ENCODE measurements at regions not wholly inside any gene's neighbourhood (a gene's known extent, or its start where the extent isn't known, plus 50 kb on each side); places are given as distances from the start of the nearest gene placed in this dataset.
A peak's percentile ranks its signal among the peaks of the same experiment; 100 is the strongest.
"Not testable (repeated sequence)": the region's sequence is repeated elsewhere in the genome, so short reads cannot be mapped to it uniquely, and the experiment has no call there.

DNA sequence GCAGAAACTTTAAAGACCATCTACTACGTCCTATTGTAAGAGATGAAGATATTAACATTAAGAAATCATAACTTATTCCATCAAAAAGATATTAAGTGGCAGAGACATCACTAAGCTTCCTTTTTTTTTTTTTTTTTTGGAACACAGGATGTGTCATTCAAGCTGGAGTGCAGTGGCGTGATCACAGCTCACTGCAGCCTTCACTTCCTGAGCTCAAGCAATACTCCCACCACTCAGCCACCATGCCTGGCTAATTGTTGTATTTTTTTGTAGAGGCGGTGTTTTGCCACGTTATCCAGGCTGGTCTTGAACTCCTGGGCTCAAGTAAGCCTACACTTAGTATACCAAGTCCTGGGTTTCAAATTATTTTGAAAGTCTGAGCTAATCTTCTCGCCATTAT lies 169.7 kb upstream of the KCTD7 start:
- DNase-seq, ATAC-seq: not testable (repeated sequence)

DNA sequence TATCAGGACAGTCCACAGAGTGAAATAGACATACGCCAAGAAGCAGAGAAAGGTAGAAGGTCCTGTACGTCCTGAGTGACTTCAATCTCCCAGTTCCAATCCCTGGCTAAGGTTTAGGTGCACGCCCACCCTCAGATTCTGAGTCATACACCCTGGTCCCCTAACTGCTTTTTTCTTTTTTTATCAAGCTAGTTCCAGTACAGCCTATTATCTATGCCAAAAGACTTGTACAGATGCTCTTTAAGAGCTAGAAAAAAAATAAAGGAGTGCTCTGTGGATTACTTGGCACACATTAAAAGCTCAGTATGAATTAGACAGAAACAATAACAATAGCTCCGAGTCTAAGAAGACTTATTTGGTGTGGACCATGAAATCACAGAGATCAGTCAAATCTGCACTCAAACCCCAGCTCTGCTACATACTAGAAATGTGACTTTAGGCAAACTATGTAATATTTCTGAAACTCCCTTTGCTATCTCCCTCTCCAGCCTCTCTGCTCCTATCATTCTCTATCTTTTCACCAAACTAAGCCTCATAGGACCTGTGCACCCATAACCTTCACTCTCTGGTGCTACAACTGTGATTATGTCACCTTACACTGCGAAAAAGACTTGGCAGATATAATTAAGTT lies 168.8 kb upstream of the KCTD7 start:
- DNase-seq (peak; percentile 6), ATAC-seq (peak; percentile 39)

DNA sequence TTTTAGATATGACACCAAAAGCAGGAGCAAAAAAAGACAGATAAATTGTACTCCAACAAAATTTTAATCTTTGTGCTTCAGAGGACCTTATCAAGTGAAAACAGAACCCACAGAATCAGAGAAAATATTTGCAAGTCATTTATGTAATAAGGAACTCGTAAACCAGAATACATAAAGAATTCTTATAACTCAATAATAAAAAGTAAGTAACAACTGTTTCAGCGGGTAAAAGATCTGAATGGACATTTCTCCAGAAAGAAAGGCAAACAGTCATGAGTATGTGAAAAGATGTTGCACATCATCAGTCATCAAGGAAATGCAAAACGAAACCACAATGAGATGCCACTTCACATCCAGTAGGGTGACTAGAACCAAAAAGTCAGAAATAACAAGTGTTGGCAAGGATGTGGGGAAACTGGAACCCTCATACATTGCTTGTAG lies 167.7 kb upstream of the KCTD7 start:
- ATAC-seq (no peak), DNase-seq (no peak)

DNA sequence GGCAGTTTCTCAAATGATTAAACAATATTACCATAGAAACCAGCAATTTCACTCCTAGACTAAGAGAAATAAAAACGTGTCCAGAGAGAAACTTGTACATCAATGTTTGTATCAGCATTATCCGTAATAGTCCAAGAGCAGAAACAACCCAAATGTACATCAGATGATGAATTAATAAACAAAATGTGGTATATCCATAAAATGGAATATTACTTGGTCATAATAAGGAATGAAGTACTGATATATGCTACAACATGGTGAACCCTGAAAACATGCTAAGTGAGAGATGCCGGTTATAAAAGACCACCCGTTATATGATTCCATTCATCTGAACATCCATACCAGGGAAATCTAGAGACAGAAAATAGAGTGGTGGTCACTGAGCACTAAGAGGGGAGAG lies 167.3 kb upstream of the KCTD7 start:
- ATAC-seq, DNase-seq: not testable (repeated sequence)

DNA sequence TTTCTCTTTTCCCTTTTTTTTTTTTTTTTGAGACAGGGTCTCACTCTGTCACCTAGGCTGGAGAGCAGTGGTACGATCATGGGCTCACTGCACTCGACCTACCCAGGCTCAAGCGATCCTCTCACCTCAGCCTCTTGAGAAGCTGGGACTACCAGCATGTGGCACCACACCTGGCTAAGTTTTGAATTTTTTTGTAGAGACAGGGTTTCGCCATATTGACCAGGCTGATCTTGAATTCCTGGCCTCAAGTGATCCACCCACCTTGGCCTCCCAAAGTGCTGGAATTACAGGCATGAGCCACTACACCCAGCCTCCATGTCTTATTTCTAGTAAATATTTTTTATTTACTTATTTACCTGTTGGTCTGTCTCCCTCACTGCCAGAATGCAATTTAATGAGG lies 165.8 kb upstream of the KCTD7 start:
- not testable (repeated sequence) for DNase-seq, ATAC-seq

DNA sequence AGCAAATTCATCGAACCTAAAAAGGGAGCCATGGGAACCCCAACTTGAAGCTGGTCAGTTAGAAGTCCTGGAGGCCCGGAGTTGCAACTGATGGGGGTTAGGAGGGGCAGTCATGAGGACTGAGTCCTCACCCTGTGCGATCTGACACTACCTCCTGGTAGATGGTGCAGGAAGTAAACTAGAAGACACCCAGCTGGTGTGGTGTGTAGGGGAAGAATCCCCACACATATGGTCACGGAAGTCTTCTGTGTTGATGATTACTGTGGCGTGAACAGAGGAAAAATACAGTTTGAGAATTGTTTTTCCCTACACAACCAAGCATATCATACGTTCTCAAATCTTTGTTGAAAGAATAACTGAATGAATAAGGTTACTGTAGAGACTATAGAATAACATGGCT lies 164.6 kb upstream of the KCTD7 start:
- ATAC-seq, result no peak
- no peak for DNase-seq

DNA sequence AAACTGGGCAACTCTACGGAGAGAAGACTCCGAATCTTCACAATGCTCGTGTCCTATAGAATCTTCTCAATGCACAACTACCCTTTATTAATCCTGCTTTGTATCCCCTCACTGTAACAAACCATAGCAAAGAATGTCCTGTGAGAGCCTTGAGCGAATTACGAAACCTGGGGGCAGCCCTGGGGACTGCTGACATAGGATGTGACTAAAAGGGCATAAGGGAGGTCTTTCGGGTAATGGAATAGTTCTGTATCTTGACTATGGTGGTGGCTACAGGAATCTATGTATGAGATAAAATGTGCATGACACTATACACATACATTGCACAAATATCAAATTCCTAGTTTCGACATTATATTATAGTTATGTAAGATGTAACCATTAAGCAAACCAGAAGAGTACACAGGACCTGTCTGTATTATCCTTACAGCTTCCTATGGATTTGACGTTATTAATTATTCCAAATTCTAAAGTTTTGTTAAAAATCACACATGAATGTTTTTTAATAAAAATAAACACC lies 162.5 kb upstream of the KCTD7 start:
- ATAC-seq, result no peak
- DNase-seq, result no peak

DNA sequence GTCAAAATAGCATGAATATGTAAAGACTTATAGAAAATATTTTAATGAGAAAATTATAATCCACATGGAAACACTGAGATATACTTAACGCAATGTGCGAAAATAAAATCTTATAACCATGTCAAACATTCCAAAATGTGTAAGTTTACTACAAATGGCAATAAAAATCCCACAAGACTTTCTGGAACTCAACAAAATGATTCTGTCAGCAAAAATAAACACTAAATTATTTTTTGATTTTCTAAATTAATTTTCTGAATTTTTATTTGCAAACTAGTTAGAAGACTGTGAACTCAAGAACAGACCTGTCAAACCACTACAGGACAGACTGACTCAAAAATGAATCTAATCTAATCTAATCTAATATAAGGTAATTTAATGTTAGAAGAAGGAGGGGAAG lies 160.8 kb upstream of the KCTD7 start:
- ATAC-seq (no peak), DNase-seq (no peak)

DNA sequence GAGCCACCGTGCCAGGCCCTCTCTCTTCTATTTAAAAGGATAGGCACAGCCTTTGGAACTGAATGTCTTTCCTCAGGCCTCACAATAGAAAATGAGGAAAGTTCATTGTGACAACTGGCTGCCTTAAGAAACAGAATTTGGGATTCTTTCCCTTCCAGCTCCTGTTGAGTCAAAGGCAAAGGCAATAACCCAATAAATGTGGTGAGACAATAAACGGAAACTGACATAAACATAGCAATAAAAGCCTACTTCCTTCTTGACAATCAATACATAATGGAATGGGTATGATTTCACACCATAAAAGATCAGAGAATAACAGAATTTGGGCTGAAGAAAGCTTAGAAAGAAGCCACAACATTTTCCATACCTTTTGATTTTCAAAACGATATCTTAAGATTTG lies 155.6 kb upstream of the KCTD7 start:
- ATAC-seq, DNase-seq: not testable (repeated sequence)

DNA sequence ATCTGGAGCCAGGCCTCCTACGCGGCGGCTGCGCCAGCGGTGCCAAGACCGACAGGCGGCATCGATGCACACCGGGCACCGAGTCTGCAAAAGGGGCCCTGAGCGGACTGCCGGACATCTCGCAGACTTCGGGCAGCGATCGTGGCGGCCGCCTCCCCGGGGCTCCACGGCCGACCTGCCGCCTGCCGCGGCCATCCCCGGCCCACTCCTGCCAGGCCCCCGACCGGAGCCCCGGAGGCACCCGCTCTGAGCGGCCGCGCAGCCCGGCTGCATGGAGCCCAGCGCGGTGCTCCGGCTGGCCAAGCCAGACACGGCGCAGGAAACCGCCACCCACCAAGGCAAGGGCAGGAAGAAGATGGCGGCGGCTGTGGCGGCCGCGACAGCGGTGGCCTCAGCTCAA lies 154.2 kb upstream of the KCTD7 start:
- ATAC-seq (no peak), DNase-seq (no peak)

DNA sequence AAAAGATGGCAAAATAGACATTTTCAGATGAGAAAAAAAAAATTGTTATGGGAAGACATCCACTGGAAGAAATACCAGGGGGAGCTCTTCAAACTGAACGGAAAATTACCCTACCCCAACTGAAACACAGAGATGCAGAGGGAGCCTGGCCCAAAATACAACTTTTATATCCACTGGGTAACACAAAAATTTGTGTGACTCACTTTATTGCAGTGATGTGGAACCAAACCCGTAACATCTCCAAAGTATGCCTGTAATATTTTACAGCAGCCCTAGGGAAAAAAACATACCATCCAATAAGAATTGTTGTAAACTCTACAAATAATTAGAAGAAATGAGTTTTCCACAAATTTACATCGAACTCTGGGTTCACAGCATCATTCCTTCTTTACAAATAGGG lies 152.6 kb upstream of the KCTD7 start:
- not testable (repeated sequence) for ATAC-seq, DNase-seq

DNA sequence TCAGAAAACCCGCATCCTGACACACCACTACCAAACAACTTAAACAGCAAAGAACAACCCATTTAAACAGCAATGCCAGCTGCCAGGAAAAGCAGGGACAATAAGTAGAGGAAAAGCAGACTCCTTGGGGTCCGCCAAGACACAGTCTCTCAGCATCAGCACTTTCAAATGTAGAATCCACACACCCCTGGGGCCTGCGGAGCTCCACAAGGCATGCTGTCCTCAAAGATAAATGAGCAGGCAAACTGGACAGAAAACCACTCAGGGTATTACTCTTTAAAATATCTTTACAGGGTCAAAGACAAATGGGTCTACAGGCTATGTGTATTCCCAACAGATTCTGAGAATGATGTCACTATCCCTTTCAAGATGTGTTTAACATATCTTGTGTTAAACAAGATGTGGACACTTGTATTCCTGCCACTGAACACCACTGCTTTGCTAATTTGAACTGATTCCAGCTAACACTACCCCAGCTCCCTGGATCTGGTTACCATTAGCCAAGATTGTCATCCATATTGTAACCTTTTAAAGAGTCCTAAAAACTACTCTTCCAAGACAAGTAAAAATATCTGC lies 150.8 kb upstream of the KCTD7 start:
- DNase-seq, ATAC-seq: not testable (repeated sequence)

DNA sequence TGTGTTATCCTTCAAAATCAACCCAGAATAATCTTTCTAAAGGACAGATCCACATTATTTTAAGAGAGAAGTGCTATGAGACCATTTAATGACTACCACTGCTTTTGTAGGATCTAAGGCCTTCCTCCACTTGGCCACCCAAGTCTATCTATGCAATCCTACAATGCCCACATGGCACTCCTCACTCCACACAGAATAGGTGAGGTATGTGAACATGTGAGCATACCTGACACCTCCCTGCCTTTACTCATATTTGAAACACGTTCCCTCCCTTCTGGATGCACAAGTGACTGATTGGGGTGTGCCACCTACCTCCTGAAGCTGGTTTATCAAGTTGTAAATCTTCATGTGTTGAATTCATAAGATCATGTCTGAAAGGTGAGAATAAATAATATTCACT lies 147.5 kb upstream of the KCTD7 start:
- not testable (repeated sequence) for ATAC-seq, DNase-seq

DNA sequence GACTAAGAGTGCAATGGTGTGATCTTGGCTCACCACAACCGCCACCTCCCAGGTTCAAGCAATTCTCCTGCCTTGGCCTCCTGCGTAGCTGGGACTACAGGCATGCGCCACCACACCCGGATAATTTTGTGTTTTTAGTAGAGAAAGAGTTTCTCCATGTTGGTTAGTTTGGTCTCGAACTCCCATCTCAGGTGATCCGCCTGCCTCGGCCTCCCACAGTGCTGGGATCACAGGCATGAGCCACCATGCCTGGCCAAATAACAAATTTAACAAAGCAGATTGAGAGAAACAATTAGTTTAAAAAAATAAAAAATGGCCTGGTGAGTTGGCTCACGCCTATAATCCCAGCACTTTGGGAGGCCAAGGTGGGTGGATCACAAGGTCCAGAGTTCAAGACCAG lies 139.6 kb upstream of the KCTD7 start:
- not testable (repeated sequence) for DNase-seq, ATAC-seq

DNA sequence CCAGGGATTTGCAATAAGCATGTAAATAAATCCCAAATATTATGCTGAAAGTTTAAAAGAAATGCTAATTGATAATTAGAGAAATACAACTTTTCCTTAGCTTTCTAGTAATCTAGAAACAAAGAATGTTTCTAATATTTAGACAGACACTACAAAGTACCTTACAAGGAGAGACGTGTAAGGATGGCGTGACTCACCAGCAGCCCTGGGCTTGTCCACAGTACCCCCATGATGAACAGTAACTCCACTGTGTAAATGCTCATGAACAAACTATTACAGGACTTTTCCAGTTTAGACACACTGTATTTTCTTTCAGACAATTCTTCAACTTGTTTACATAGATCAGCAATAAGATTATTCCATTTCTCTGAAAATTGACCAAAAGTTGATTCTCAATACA lies 138.9 kb upstream of the KCTD7 start:
- not testable (repeated sequence) for ATAC-seq, DNase-seq

DNA sequence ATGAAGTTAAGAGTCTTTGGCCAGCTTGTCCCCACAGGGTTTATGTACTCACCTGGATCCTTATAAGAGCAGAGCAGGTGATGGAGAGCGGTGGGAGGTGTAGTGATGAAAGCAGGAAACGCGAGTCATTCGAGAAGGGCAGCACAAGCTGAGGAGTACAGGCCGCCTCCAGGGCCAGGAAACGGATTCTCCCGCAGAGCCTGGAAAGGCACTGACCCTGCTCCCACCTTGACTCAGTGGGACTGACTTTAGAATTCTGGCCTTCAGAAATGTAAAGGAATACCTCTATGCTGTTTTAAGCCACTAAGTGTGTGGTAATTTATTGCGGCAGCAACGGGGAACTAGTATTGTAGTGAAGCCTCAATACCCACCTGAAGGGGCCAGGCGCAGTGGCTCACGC lies 137.7 kb upstream of the KCTD7 start:
- ATAC-seq, DNase-seq: not testable (repeated sequence)

DNA sequence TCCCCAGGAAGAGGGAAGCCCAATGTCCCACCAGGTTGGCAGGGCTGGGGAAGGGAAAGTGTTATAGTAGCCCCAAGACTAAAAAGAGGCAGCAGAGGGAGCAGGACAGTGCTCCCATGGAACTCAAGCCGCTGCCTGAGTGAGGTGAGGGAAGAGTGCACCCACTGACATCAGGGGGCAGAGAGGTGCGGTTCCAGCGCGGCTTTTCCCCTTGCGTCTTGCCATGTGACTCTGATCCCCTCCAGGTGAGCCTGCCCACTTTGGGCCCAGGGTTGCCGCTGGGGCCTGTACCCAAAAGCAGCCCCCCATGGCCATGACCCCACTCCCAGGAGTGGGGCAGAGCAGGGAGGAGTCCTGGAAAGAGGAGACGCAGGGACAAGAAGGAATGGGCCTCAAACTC lies 136.3 kb upstream of the KCTD7 start:
- DNase-seq, ATAC-seq: not testable (repeated sequence)

DNA sequence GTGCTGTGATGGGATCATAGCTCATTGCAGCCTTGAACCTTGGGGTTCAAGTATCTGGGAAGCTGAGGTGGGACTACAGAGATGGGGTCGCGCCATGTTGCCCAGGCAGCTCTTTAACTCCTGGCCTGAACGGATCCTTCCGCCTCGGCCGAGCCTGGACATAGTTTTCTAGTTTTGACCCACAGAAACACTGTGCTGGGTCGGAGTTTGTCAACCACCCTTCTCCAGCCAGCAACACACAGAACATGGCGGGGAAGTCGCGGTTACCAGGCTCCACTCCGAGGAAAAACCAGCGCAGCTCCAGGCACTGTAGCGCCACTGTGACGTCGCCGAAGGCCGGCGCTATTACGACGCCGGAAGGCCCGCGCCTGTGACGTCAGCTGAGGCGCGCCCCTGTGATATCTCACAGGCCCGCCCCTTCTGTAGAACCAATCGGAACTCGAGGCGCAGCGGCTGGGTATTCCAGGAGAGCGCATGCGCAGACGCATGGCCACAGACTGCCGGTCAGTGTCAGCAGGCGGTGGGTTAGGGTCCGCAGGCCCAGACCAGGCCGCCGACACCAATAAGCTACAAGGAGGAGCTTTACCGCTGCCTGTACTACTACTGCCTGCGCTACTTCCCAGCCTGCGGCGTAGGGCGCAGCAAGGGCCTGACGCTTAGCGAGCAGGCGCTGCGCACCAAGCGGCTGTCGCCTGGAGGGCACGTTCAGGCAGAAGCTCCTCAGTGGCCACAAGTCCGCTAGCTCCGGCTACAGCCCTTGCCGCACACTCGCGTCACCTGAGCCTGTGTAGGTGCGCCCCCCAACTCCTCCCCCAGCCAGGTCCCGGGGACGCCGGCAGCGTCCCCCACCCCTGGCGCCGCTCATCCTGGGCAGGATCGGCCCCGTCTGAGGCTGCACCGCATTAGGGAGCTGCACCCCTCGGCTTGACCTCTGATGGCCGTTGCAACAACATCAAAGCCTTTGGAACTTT lies 135.2 kb upstream of the KCTD7 start:
- ATAC-seq, result peak; percentile 99
- DNase-seq, result peak; percentile 96

DNA sequence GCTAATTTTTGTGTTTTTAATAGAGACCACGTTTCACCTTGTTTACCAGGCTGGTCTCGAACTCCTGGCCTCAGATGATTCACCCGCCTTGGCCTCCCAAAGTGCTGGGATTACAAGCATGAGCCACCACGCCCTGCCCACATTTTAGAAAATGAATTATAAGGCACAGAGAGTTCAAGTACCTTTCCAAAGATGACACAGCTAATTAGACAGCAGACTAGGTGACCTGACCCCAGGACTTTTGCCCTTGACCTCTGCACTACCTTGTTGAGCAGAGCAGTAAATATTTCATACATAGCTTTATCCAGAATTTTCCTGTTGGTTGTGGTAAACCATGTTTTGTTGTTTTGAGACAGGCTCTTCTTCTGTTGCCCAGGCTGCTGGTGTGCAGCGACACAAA lies 131.3 kb upstream of the KCTD7 start:
- no peak for ATAC-seq
- no peak for DNase-seq

DNA sequence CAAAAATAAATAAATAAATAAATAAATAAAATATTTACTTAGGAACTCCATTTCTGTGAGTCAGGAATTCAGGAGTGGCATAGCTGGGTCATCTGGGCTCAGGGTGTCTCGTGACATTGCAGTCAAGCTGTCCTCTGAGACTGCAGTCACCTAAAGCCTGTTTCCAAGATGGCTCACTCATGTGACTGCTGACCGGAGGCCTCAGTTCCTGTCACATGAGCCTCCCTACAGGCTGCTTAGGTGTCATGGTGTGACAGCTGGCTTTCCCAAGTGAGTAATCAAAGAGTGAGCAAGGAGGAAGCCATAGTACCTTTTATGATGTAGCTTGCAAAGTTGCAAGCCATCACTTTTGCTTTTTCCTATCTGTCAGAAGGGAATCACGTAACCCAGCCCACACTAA lies 128.6 kb upstream of the KCTD7 start:
- DNase-seq (no peak), ATAC-seq (peak; percentile 55)

DNA sequence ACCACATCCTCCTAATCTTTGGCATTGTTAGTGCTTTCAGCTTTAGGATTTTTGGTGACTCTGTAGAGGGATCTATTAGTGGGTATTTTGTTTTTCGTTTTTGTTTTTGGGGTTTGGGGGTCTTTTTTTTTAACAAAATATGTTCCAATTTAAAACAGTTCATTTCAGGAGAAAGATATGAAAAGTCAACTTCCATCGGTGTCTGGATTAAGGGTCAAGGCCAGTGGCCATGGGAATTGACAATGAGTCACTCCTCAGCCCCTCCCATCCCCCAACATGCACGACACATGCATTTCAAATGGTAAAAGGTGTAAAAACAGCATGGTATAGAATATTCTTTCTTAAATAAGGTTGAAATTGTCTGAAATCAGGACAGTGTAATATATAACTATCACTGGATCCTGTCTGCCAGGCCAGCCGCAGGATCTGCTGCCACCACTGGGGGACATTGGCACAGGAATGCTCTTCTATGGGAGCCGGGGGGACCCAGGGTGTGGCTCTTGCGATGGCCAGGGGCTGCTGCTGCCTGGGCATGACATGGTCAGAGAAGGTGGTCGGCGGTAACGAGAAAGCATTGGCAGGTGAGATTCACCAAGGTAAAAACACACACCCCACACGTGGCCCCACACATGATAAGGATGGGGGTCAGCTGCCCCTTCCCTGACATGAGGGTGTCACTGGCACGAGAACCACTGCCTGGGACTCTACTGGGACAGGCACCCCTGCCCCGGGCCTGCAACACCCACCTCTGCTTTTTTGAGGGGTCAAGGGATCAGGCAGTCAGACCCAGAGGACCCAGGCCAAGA lies 126.2 kb upstream of the KCTD7 start:
- DNase-seq (no peak), ATAC-seq (no peak)

DNA sequence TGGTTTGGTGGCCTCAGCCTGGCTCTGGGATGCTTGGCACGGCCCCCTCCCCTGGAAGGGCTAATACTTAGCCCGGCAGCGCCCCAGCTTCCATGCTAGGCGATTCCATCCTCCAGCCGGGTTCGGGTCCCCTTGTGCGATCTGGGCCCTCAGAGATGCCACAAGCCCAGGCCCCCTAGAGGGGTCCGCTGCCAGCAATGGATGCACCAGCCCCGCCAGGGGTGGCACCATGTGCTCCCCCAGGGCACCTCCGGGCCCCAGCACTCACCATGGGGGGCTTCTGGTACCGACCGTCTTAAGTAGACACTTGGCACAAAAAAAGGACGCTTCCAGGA lies 125.7 kb upstream of the KCTD7 start:
- no peak for ATAC-seq

More for the DNA sequence above, 125.7 kb upstream of the KCTD7 start:
- no peak for DNase-seq
